GM21825 (cell line): ENCODE measurements at regions not wholly inside any gene's neighbourhood (a gene's known extent, or its start where the extent isn't known, plus 50 kb on each side); places are given as distances from the start of the nearest gene placed in this dataset.
A peak's percentile ranks its signal among the peaks of the same experiment; 100 is the strongest.

Experiments used
- ATAC-seq: cut with Tn5 transposase; IDR thresholded peaks from one replicate; pipeline ENCODE4 v1.9.1; 2021; ENCODE audit warnings: mild to moderate bottlenecking, moderate library complexity; ENCODE audit not compliant: unreplicated experiment

DNA sequence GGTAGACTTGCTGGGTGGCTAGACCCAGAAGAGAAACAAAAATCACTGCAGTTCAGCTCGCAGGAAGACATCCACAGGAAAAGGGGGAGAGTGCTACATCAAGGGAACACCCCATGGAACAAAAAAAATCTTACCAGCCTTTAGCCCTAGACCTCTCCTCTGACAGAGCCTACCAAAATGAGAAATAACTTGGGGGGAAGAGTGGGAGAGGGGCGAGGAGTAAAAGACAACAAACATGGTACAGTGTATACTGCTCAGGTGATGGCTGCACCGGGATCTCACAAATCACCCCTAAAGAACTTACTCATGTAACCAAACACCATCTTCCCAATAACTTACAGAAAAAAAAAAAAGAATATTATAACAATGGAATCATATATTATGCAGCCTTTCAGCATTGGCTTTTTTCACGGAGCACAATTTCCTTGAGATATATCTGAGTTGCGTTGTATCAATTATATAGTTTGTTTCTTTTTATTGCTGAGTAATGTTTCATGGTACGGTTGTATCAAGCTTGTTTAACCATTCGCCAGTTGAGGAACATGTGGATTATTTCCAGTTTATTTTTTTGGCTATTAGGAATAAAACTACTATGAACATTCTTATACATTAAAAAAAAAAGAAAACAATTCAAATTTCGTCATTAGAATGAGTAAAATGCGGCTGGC lies 90.9 kb downstream of the ZNF280B start:
- ATAC-seq: no peak

DNA sequence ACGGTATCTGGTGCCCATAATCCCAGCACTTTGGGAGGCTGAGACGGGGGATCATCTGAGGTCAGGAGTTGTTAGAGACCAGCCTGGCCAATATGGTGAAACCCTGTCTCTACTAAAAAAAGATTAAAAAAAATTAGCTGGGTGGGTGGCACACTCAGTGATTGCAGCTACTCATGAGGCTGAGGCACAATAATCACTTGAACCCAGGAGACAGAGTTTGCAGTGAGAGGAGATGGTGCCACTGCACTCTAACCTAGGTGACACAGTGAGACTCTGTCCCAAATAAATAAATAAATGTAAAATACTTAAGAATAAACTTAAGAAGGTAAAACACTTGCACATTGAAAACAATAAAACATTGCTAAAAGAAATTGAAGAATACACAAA lies 90.4 kb downstream of the ZNF280B start:
- ATAC-seq: no peak

DNA sequence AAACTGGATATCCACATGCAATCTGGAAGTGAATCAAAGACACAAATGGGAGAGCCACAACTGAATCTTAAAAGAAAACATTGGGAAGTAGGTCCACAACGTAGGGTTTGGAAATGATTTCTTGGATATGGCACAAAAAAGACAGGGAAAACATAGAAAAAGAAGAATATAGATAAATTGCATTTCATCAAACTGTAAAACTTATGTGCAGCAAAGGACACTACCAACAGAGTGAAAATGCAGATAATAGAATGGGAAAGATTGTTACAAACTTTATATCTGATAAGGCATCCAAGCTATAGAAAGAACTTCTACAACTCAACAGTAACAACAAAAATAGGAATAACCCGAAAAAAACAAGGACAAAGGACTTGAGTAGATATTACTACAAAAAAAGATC lies 89.6 kb downstream of the ZNF280B start:
- no peak for ATAC-seq

DNA sequence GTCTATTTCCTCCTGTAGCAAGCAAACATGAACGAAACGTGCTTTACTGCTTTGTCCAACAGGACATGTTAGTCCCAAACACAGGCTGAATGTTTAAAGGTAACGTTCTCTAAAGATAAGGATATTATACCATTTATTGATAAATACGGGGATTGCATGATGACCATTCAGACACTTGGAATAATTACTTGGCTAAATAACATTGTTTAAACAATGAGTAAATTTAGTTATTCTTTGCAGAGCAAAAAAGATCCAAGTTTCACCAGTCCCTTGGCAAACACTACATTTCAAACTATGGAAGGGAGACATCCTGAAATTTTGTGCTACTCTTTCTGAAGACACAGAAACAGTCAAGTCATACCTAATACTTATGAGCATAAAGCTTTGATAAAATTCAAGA lies 88.0 kb downstream of the ZNF280B start:
- ATAC-seq: no peak

DNA sequence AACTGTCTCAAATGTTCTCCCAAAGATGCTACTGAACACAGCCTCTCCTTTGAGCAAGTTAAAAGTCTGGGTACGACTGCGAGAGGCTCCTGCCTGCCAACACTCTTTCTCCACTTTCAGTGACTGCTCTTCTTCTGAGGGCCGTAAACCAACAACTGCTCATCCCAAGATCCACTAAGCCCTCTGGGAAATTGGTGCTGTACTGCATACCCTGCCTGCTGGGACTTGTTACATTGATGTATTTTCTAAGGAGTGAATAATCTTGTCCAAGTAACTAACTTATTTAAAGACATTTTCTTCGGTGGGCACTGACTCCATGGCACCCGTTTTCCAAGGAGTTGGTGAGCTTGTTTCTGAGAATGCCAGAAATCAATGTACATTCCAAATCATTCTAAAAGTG lies 87.2 kb downstream of the ZNF280B start:
- no peak for ATAC-seq

DNA sequence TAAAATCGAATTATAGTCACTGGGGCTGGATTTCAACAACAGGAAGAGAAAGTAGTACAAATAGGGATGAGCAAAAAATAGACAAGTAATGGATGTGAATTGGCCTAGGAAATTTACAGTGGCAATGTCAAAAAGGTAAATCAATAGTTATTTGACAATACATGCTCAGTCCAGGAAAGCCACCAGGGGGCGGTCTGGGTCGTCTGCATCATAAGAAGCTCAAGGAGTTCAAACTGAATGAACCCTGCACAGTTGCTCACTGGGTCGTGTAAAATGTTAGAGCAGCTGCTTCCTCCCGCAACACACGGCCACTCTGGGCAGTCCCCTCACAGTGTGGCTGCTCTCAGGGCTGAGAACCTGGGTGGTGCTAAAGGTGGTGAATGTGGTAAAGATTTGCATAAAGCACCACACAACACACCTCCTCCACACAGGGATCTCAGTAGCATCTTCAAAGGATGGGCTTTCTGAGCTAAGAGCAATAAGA lies 85.9 kb downstream of the ZNF280B start:
- peak; percentile 95 for ATAC-seq

DNA sequence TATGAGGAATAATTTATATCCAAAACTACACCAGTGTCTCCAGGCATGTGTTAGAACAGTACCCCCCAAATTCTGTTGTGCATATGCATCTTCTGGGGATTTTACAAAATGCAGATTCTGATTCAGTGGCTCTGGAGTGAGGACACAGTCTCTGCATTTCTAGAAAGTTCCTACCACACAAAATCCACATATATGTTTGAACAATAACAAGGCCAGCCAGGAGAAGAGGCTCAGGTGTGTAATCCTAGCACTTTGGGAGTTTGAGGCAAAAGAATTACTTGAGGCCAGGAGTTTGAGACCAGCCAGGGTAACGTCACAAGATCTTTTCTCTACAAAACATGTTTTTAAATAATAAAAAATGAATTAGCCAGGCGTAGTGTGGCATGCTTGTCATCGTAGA lies 84.9 kb downstream of the ZNF280B start:
- ATAC-seq: no peak

DNA sequence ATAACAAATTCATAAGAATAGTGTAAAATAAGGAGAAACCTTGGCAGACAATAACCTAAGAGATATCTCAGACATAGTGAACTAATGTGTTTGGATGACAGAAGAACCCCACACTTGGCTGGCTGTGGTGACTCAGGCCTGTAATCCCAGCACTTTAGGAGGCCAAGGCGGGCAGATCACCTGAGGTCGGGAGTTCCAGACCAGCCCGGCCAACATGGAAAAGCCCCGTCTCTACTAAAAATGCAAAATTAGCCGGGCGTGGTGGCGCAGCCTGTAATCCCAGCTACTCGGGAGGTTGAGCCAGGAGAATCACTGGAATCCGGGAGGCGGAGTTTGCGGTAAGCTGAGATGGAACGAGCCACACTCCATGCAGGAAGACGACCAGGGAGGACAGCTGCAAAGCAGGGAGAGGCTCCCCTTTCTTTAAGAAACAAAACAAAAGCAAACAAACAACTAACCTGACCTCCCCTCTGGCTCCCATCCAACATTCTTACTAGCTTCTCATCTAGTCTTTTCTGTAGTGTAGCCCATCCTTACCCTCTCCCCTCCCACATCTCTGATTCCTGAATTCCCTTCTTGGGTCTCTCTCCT lies 84.2 kb downstream of the ZNF280B start:
- ATAC-seq: no peak

DNA sequence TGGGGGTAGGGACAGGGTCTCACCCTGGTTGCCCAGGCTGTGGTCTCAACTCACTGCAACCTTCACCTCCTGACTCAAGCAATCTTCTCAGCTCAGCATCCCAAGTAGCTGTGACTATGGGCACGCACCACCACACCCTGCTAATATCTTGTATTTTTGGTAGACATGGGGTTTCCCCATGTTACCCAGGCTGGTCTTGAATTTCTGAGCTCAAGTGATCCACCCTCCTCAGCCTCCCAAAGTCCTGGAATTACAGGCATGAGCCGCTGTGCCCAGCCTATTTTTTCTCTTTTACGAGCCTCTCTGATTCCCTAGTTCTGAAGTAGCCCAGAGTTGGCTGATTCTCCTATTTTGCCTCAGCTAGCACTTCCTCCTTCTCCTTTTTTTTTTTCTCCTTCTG lies 83.6 kb downstream of the ZNF280B start:
- no peak for ATAC-seq

DNA sequence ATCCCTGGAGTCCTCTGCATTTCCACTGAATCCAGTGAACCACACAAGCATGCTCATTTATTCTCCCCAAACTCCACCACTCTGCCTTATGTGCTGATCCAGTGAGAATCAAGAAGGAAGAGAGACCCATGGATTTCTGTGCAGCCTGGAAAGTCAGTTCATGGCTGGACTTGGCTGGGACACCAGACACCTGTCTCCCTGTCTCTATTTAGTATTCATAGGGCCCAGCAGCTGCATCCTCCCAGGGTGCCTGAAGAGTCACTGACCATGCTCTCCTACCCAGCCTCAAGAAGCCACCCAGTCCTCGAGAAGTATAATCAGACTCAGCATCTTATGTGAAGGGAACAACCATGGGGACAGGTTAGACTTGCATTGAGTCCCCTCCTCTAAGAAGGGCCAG lies 83.2 kb downstream of the ZNF280B start:
- no peak for ATAC-seq

DNA sequence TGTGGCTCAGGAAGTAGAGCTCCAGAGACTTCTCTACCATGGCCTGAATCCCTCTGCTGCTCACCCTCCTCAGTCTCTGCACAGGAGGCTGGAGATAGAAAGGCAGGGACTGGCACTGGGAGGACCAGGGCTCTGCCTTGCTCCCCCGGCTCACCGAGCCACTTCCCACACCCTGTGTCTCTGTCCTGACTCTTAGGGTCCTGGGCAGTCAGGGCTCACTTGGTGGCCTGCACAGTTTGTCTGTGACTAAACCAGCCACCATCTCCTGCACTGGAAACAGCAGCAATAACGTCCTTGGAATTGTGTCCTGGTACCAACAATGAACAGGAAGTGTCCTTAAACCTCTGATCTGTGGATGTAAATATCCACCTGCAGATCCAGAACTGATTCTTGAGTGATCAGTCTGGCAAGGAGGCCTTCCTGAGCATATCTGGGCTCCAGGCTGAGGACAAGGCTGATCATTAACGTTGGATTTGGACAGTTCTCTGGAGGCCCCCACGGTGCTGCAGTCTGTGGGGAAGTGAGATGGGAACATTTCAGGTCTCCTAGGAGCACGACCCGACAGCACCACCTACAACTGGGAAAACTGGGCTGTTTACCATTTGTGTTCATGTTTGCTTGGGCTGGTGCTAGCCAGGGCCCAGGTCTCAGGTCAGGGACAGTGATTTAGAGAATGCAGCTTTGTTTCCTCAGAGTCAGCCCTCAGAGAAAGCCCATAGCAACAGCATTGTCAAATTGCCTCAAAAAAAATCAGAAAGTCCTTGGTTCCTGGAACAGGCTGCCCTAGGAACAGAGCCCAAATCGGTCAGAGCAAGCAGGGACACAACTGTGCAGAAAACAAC lies 82.5 kb downstream of the ZNF280B start:
- no peak for ATAC-seq

DNA sequence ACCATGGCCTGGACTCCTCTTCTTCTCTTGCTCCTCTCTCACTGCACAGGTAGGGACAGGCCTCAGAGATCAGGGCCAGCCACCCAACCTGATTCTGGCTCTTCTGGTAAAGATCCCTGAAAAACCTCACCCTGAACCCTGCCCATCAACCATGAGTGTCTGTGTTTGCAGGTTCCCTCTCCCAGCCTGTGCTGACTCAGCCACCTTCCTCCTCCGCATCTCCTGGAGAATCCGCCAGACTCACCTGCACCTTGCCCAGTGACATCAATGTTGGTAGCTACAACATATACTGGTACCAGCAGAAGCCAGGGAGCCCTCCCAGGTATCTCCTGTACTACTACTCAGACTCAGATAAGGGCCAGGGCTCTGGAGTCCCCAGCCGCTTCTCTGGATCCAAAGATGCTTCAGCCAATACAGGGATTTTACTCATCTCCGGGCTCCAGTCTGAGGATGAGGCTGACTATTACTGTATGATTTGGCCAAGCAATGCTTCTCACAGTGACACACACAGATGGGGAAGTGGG lies 80.9 kb downstream of the ZNF280B start:
- ATAC-seq: no peak

DNA sequence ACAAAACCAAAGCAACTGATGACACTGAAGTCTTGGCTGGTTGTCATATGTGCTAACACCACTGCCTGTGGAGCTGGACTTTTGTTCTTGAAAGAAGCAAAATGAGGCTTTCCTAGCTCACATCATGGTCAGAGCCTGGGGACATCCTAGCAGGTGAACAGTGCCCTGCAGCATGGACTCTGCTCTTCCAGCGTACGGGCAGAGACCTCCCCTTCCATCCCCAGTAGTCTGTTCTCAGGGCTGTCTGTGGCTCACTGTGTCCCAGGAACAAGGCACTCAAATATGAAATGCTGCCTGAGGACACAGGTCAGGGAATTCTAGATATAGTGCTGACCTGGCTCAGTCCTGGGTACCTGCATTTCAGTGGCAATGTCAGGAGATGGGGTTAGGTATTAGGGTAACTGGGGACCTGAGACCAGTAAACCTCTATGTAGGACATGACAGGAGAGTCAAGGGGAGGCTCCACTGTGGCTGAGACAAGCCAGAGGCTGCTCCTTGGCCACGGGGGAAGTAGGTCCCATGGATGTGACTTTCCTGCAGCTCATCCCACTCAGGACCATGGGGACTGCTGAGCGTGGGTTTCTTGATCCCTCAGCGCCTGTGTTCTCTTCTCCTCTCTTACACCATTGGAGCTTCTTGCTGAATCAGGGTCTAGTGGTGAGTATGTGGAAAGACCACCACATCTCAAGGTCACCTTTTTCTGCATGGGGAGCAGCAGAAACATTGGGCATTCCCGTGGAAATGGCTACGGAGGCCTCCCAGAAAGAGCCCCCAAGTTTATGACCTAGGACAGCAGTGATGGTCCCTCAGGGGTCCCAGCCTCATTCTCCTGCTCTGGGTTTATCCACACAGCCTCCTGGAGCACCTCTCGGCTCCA lies 80.1 kb downstream of the ZNF280B start:
- ATAC-seq: no peak

DNA sequence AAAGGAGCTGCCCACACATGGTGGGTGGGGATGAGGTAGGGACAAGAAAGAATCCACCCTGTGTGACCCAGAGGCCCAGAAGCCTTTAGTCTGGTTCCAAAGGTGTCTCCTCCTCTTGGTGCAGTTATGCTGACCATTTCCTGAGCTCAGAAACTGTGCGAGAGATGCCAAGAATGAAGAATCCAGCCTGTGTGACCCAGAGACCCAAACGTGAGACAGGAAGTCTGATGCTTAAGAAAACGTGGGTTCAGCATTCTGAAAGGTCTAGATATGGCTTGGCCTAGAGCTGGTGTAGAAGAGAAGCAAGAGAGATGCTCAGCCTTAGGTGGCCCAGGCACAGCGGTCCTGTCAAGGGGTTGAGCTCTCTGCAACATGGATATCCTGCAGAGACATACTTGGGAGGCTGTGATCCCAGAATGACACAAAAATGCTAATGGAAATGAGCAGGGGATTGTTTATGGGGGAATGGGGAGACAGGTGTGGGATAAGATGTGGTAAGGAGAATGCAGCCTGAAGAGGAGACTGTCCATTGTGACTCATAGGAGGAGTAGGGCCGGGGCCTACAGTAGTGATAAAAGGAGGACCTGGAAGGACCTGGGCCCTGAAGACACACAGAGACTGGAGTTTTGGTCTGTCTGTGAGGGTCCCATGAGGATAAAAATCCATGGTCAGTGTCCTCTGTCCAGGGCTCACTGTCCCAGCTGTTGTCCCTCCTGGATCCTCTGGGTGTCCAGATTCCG lies 79.0 kb downstream of the ZNF280B start:
- ATAC-seq: no peak

DNA sequence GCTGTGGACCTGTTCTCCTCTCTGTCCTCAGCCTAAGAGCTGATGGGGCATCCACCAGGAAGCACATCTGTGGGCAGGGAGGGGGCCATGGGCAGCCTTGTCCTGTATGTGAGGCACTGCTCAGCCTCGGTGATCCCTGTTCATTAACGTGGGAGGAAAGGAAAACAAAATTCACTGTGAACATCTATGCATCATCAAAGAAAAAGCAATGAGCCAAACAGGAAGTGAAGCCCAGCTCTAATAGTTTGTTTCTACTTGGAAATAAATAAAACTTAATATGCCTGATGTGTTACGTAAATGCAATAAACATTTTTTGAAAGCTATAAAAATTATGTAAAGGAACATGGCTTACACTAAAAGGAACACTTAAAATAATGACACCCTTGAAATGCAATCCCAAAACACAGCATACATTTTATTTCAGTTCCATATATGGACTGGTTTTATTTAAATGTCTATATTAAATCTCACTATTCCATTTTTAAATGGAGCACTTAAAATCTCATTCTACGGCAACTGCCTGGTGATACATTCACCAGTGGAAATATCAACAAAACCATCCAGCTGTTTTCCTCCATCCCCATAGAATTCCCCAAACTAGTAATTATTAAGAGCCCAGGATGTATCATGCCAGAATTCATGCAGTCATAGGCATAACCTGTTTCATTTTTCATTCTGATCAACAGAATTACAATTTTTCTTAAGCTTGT lies 78.3 kb downstream of the ZNF280B start:
- no peak for ATAC-seq

DNA sequence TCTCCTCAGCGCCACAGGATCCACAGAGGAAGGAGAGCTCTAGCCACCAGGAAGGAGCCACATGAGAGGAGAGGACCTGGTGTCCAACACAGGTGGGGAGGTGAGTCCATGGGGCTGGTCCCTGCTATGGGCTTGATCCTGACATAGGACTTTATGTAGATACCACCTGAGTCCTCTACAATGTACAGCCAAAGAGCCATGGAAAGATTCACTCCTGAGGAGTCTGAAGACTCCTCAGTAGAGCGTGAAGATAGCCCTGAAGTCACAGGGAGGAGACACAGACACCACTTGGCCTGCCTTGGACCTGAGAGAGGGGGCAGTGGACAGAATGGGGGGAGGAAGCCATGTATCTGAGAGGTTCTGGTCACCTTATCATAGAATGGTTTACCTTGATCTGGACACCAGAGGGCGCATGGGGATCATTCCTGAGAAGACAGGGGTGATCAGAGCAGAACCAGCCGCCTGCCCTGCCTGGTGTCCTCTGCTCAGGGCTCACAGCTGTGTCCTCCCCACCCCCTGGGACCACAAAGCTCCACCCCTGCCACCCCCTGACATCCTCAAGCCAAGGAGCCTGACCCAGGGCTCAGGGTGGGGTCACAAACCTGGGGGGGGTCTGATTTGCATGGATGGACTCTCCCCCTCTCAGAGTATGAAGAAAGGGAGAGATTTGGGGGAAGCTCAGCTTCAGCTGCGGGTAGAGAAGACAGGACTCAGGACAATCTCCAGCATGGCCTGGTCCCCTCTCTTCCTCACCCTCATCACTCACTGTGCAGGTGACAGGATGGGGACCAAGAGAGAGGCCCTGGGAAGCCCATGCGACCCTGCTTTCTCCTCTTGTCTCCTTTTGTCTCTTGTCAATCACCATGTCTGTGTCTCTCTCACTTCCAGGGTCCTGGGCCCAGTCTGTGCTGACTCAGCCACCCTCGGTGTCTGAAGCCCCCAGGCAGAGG lies 77.0 kb downstream of the ZNF280B start:
- ATAC-seq: no peak

DNA sequence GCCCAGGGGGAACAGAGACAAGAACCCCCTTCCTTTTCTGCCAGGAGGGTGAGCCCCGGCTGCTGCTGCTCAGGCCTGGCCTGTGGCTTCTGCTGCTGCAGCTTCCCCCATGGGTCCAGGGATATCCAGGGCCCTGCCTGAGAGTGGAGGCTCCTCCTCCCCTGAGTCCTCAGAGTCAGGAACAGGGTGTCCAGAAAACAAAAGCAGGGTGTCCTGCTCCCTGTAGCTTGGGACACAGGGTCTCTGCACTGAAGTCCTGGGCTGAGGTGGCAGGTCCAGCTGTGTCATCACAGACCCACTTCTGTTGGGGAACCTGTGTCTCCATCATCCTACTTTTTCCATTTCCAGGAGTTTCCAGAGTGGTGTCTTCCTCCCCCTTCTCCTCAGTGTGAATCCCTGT lies 76.1 kb downstream of the ZNF280B start:
- ATAC-seq: no peak

DNA sequence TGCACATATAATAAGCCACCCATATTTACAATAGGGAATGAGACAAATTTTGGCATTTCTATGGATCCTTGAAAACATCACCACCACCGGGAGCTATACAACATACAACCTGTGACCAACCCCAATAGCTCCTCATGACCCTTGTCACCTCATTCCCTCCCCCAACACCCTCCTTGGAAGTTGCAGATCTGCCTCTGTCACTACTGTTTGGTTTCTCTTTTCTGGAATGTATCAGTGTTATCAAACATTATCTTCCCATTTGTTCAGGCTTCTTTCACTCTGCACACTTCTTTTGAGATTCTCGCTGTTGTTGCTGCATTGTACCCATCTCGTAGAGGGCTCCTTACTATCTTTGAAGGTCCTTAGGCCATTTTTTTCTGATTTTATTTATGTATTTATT lies 75.6 kb downstream of the ZNF280B start:
- ATAC-seq: no peak
